Stimulated activated CD8-positive, alpha-beta memory T cell treated with anti-CD3 and anti-CD28 coated beads, Interleukin-4, amount 100 ng/mL, for 4 hours (primary cell): ENCODE measurements at regions not wholly inside any gene's neighbourhood (a gene's known extent, or its start where the extent isn't known, plus 50 kb on each side); places are given as distances from the start of the nearest gene placed in this dataset.
"Not testable (repeated sequence)": the region's sequence is repeated elsewhere in the genome, so short reads cannot be mapped to it uniquely, and the experiment has no call there.

Experiments used
- DNase-seq, 2 donors: peaks; one replicate each; pipeline ENCODE4 v3.0.0-alpha.2; 2020; ENCODE audit warnings: low read depth in 2 of 2, low spot score in 1 of 2

GRCh38 chr6:105550955-105551620 is 148.2 kb upstream of the PREP start:
- DNase-seq: no peak

- no peak for DNase-seq
Observed at GRCh38 chr6:105546754-105547153, 143.9 kb upstream of the PREP start.

DNA sequence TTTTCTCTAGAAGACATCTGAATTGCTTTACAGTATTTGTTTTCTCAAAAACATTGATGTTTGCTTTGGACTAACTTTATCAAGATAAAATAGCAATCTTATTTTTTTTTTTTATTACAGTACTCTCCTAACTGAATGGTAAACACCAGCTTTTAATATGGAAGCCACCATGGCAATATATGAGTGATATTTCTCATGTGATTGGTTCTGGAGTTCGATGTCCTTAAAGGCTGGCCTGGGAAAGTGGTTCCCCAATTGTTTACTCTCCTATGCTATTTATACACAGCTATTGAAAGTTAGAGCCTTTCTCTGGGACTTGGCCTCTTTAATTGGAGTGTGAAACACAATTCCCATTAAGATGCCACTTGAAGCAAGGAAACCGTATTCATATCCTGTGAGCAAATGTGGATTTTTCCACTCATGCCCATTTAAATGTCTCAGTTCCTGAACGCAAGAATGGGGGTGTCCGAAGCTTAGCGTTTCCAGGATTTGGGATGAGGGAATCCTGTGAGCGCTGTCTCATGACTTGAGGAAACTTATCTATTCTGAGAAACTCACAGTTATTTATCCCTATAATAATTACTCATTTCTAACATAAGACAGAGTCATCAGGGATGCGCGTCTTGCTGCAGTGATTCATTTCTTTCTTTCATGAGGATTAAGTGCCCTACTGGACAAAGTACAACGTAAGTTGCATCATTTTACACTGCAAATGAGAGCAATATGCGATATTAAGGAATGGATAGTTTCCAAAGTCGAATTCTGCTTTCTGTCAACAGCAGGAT is 143.3 kb upstream of the PREP start:
- no peak for DNase-seq

- DNase-seq: no peak
Observed at GRCh38 chr6:105545228-105545920, 142.5 kb upstream of the PREP start.

- no peak for DNase-seq
Observed at GRCh38 chr6:105539911-105540310, 137.0 kb upstream of the PREP start.

DNA sequence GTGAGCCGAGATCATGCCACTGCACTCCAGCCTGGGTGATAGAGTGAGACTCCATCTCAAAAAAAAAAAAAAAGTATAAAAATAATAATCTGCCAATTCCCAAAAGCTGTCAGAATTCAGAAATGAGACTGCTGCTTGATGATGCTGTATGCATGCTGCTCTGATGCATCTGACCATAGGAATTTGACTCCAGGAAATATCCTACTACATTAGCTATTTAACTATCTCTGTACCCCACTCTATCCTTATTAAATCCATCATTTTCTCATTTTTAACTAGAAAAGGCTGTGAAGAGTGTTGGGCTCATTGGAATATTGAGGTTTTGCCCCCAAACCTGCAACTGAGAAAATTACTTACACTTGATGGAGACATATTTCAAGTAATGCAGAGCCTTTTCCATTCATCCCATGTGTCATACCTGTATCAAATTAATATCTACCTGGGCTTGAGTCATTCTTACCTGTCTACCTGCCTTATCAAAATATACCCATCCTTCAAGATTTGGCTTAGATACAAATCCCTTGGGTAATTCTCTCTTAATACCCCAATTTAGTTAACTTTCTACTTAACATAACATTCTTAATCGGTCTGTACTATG is 135.2 kb upstream of the PREP start:
- DNase-seq: no peak

DNA sequence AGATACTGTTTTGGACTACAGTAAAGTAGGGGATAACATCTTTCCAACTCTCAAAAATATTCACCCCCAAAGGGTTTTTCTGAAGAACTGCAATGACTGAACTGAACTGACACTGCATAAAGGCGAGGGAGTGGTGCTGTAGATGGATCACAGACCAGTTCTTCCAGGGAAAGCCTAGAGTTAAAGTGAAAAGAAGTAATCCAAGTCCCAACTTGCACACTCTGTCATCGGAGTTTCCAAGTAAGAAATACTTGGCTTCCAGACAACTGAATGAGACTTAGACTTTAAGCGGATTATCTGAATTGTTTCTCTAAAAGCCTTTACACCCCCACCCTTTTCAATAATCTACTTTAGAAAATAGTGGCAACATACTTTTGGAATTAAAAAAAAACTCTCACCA is 134.1 kb upstream of the PREP start:
- no peak for DNase-seq

- no peak for DNase-seq
Observed at GRCh38 chr6:105533301-105533700, 130.4 kb upstream of the PREP start.

- no peak for DNase-seq
Observed at GRCh38 chr6:105526225-105526872, 123.5 kb upstream of the PREP start.

GRCh38 chr6:105522626-105523322 is 119.9 kb upstream of the PREP start:
- no peak for DNase-seq

DNA sequence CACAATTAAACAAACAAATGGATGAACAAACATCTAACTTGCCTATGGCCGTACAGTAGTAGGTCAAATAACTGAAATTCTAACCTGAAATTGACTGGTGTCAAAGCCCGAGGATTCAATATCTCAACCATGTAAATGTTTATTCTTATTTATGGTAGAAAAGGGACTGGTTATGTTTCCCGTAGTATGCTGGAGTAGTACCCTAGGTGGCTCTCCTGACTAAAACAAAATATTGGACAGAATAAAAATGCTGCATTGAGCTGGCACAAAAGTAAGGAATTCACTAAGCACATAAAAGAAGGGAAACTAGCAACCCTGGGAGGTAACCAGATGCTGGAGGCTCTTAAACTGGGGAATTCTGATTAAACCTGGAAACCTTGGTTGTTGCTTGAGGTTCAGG is 117.1 kb upstream of the PREP start:
- DNase-seq: no peak

GRCh38 chr6:105518993-105519392 is 116.1 kb upstream of the PREP start:
- DNase-seq: not testable (repeated sequence)

- DNase-seq: no peak
Observed at GRCh38 chr6:105515054-105515453, 112.2 kb upstream of the PREP start.

DNA sequence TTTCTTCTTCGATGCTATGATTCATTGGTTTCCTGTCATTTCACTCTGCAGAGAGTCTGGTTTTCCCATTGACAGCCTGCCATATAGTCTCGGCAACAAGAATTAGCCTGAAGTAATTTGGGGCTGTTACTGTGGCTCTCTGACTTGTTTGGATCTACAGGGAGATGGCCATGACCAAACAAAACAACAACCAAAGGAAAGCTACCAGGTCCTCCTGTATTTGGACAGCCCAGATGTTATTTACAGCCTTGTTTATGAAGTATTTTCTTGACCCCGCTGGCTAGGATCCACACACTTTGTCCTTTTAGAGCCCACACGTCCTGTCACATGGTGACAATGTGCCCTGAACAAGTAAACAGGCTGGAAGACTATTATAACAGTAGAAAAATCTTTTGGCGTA is 111.4 kb upstream of the PREP start:
- no peak for DNase-seq

DNA sequence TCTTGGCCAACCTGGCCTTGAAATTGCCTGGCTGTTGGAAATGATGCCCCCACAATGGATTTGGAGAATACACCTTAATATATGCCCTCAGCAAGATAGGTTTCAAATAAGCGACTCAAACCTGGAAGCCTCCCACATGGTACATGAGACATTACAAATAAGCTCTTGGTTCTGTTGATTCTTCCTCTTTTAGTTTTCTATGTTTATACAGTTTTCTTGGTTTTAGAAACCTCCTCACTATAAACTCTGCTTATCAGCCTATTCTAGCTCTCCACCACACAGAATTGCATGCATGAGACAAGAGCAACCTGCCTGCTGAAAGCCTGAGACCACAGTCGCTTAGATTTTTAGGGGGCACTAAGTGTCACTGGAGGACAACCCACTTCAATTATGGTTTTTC is 108.8 kb upstream of the PREP start:
- no peak for DNase-seq

DNA sequence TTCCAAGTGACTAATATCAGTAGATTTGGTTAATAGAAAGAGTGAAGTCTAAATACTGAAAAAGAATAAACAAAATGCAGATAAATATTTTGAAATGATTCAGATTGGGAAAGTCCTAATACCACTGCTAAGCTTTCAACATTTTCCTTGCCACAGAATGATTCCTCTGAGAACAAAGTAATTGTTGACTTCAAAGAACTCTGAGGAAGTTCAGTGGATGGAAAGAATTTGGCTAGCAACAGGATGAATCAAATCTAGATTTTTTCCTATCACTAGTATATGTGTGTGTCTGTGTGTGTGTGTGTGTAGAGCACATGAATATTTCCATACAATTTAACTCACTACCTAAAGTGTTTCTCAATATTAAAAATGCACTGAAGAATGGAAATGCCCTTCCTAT is 107.9 kb upstream of the PREP start:
- no peak for DNase-seq

GRCh38 chr6:105509506-105510331 is 106.8 kb upstream of the PREP start:
- no peak for DNase-seq

DNA sequence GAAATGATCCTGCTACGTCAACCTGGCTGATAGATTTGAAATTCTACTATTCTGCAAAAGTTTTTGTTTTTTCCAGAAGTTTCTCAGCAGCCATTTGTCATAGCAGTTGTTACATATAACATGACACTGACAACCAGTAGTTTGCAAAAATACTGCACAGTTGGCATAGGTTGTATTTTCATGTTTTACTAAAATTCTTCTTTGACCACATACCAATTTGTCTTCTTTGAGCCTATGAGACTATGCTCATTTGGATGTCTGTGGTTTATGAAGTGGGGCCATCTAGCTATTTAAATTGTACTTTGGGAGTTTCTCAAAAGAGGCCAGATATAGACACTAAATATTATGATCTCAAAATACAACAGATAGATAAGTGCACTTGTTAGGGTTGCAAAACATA is 104.9 kb upstream of the PREP start:
- DNase-seq: no peak

DNA sequence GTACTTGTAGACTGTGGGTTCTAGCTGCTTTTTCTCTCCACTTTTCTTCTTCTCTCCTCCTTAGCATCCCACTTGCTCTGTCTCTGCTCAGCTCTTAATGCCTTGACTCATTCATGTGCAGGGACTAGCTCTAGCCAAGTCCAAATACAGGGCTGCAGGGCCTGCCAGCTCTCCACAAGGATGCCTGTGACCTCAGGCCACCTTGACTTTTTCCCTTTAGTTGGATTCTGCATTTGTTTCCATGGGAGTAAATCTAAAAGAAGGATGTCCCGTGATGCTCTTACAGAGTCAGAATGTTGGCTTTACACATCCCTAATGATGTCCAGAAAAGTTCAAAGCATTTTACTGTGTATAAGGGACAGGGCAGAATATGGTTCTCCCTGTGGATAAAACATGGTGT is 101.8 kb upstream of the PREP start:
- no peak for DNase-seq

DNA sequence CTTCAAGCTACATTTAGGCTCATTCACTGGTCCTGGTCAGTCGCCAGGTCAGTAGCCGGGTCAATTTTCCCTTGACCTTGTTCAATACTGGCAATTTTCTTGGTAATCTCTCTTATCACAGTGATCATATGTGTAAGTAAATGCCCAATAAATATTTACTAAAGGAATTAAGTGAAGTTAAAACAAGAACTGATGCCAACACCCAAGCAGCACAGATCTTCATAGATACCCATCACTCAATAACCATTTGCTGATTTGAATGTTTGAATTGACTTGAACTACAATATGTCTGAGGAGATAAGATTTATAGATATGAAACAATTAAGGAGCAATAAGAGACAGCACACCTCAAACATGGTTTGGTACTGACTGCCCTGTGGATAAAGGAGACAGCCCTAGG is 100.8 kb upstream of the PREP start:
- DNase-seq: no peak
